ENCODE measurements at regions not wholly inside any gene's neighbourhood (a gene's known extent, or its start where the extent isn't known, plus 50 kb on each side); places are given as distances from the start of the nearest gene placed in this dataset.
"Not testable (repeated sequence)": the region's sequence is repeated elsewhere in the genome, so short reads cannot be mapped to it uniquely, and the experiment has no call there.

DNA sequence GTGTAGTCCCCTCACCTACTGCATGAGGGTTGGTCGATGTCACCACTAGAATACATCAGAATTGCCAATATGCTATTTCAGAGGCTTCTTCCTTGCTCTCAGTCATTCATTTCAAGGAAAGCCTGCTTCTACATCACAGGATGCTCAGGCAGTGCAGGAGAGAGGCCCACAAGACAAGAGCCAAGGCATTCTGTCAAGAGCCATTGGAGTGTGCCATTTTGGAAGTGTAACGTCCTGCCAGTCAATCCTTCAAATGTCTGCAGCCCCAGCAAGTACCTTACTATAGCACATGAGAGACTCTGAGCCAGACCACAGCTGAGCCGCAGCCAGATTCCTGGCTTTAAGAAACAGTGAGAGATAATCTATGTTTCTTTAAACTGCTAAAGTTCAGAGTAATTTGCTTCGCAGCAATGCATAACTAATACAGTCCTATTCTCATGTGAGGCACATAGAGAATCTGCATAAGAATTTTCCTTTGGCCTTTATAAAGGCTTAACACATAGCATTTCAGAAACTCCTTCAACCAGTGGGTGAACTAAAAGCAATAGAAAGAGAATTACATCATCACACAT lies 166.5 kb upstream of the GNAI1 start:
- ChIA-PET CTCF (no interaction called here), POLR2A (no interaction called here)

DNA sequence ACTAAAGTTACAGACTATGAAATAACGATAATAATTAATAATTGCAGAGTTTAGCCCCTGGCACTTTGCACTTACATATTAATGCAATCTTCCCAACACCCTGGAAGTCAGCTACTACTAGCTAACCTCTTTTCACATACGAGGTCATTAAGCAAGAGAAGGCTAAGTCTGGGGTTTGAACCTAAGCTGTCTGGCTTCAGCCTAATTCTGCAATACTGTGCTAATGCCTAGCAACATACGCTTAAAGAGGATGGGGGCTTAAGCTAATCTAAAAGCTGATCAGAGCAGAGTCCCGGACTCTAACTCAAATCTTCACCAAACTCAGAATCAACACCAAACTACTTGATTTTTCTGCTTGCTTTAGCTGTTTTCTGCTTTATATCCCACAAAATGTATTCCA lies 168.7 kb upstream of the GNAI1 start:
- ChIA-PET POLR2A (no interaction called here), CTCF (no interaction called here)

DNA sequence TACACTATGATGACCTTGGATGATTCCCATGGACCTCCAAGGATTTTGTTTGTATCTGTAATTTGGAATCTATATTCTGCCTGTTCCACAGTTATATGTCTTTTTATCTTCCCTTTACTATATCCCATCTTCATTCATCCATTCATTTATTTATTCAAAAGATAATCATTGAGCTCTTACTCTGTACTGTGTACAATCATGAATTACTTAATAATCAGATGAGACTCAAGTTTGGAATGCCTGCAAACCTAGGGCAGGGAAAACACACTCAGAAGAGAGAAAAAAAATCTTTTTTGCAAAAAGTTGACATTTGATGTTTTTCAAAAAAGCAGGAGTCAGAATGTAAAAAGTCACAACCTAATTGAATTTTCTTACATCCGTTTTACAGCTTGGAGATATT lies 170.2 kb upstream of the GNAI1 start:
- POLR2A ChIA-PET, result no interaction called here
- CTCF ChIA-PET, result no interaction called here

- ChIA-PET POLR2A (no interaction called here), CTCF (no interaction called here)
These were observed 181.5 kb upstream of the GNAI1 start for GRCh38 chr7:79953130-79953529.

GRCh38 chr7:79952399-79952798 lies 182.2 kb upstream of the GNAI1 start:
- ChIA-PET POLR2A (no interaction called here), CTCF (no interaction called here)

DNA sequence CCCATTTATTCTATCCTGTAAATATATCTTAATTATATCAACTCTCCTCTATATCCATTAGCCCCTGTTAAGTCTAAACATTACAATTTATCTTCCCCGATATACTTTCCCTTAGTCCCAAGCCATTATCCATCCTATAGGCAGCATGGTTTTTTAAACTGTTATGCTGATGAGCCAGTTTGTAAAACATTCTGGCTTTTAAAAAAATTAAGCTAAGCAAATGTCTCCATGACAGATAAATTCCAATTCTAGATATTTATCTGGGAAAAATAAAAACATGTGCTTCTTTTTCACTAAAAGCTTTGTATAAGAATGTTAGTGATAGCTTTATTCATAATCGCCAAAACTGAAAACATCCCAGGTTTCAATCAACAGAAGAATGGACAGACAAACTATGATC lies 183.2 kb upstream of the GNAI1 start:
- CTCF ChIA-PET, result no interaction called here
- POLR2A ChIA-PET, result no interaction called here

GRCh38 chr7:79949778-79950177 lies 184.9 kb upstream of the GNAI1 start:
- ChIA-PET CTCF (no interaction called here), POLR2A (no interaction called here)

DNA sequence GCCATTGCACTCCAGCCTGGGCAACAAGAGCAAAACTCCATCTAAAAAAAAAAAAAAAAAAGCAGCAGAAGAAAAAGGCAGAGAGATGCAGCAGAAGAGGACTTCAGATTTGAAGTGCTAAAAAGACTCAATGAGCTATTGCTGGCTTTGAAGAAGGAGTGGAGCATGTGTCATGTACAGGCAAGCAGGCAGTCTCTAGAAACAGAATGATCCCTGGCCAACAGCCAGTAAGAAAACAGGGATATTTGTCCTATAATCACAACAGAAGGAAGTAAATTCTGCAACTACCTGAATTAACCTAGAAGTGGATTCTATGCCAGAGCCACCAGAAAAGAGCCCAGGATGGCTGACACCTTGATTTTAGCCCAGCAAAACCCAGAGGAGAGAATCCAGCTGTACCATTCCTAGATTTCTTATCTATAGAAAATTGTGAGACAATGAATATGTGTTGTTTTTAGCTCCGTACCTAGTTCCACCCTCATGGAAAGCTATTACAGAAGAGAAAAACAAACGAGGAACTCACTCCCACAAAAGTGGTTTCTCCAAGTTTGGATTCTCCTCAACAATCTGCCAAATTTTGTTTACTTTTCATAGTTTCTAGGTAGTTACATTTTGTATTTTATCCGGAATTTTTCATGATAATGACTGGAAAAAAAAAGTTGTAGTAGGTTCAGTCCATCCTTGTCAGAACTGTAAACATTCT lies 198.2 kb upstream of the GNAI1 start:
- ChIA-PET POLR2A (no interaction called here), CTCF (no interaction called here)

- CTCF ChIA-PET, result no interaction called here
- POLR2A ChIA-PET, result no interaction called here
These were observed 199.9 kb upstream of the GNAI1 start for GRCh38 chr7:79934727-79935126.

GRCh38 chr7:79933144-79933543 lies 201.5 kb upstream of the GNAI1 start:
- CTCF ChIA-PET, result no interaction called here
- POLR2A ChIA-PET, result no interaction called here

- POLR2A ChIA-PET, result no interaction called here
- CTCF ChIA-PET, result no interaction called here
These were observed 204.0 kb upstream of the GNAI1 start for GRCh38 chr7:79930604-79931003.

- ChIA-PET CTCF (no interaction called here), POLR2A (no interaction called here)
These were observed 207.5 kb upstream of the GNAI1 start for GRCh38 chr7:79927116-79927515.

DNA sequence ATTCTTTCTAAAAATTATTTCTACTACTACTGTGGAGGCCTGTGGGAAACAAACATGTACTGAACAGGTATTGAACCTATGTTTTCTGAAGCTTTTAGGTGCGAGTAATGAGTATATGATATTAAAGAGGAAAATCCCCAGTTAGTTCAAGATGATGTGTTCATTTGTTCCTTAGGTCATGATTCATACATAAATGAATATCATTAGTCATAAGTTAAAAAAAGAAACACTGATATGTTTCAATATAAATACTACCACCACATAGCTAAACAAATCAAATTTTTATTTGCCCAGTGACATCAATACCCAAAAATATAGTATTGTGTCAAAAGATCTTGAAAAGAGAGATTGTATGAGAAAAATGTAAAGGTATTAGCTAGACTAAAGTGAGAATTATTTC lies 210.7 kb upstream of the GNAI1 start:
- ChIA-PET POLR2A (no interaction called here), CTCF (no interaction called here)

GRCh38 chr7:79922894-79923293 lies 211.7 kb upstream of the GNAI1 start:
- ChIA-PET POLR2A (no interaction called here), CTCF (no interaction called here)

GRCh38 chr7:79921976-79922375 lies 212.7 kb upstream of the GNAI1 start:
- ChIA-PET POLR2A (no interaction called here), CTCF (no interaction called here)

- POLR2A ChIA-PET, CTCF ChIA-PET: not testable (repeated sequence)
These were observed 216.0 kb upstream of the GNAI1 start for GRCh38 chr7:79918632-79919031.

DNA sequence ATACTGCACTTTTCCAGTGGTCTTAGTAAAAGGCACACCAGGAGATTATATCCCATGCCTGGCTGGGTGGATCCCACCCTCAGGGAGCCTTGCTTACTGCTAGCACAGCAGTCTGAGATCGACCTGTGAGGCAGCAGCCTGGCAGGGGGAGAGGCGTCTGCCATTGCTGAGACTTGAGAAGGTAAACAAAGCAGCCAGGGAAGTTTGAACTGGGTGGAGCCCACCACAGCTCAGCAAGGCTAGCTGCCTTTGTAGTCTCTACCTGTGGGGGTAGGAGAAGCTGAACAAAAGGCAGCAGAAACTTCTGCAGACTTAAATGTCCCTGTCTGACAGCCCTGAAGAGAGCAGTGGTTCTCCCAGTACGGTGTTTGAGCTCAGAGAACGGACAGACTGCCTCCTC lies 219.3 kb upstream of the GNAI1 start:
- POLR2A ChIA-PET, CTCF ChIA-PET: not testable (repeated sequence)

DNA sequence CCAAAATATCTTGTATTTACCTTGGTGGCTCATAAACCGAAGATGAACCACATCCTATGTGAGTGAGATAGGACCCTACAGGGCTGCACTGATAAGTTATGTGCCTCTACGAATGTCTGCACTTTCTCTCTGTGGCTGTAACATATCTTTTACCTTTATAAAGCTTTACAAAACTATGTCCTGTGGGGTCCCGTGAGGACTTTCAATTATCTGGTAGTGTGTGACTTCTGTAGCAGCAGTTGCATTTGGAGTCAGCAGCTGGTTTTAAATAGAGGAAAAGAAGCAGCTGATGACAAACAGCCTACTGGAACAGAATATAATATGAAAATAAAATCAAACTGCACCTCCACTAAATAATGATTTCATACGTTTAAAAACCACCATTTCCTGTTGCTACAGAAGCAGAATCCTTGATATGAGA lies 222.4 kb upstream of the GNAI1 start:
- ChIA-PET CTCF (interaction anchor here (0.6 kb wide), 1 partner anchor 1954 kb away, joined by 3 read pairs; no protein-coding TSS in a partner anchor), POLR2A (no interaction called here)

- CTCF ChIA-PET, result interaction anchor here (0.6 kb wide), 1 partner anchor 1955 kb away, joined by 3 read pairs; no protein-coding TSS in a partner anchor
These were observed 223.2 kb upstream of the GNAI1 start for GRCh38 chr7:79911420-79911819.

DNA sequence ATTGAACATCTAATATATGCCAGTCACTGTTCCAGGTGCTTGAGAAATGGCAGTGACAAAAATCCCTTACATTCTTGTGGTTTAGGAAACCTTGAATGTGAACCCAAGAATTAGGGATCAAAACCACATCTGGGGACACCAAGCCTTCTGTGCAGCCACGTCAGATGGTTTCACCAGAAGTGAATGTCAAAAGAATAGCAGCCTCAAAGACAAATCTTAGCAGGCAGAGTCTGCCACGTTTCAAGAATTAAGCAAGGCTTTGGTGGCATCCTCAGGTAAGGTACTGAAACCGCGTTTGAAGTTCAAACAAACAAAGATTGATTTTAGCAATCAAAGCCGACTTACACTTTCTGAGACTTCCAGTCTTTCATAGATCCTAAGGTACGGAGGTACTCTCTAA lies 225.5 kb upstream of the GNAI1 start:
- CTCF ChIA-PET, result no interaction called here
- POLR2A ChIA-PET, result no interaction called here

More at GRCh38 chr7:79911420-79911819, 223.2 kb upstream of the GNAI1 start:
- POLR2A ChIA-PET, result no interaction called here

GRCh38 chr7:79897166-79897565 lies 237.5 kb upstream of the GNAI1 start:
- CTCF ChIA-PET, result no interaction called here
- POLR2A ChIA-PET, result no interaction called here

GRCh38 chr7:79893991-79894390 lies 240.6 kb upstream of the GNAI1 start:
- ChIA-PET CTCF (no interaction called here), POLR2A (no interaction called here)
